ENCODE measurements at regions not wholly inside any gene's neighbourhood (a gene's known extent, or its start where the extent isn't known, plus 50 kb on each side); places are given as distances from the start of the nearest gene placed in this dataset.
"Not testable (repeated sequence)": the region's sequence is repeated elsewhere in the genome, so short reads cannot be mapped to it uniquely, and the experiment has no call there.

DNA sequence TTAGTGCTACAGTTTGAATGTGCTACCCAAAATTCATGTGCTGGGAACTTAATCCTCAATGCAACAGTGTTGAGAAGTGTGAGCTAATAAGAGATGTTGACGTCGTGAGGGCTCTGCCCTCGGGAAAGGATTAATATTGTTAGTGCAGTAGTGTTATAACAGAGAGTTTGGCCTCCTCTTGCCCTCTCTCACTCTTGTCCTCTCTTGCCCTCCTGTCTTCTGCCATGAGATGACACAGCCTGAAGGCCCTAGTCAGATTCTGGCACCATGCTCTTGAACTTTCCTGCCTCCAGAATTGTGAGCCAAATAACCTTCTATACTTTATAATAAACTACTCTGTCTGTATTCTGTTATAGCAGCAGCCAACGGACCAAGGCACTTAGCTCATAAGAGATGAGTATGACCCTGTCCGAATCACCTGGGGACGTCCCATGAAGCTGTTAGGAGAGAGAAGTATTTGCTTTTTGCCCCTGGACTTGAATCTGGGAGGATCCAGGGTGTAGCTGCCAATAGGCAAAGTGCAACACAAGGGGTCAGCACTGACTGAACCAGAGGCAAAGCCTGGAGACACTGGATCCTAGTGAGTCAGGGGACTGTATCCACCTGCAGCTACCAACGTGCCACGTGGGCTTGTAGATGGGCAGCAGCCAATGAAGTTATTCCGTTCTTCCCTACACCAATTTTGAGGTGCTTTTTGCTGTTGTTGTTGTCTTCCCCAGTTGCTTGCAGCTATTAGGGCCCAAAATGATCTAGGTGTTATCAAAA, 233.7 kb downstream of the THBS2 start:
- no peak for DNase-seq (ENCODE audit: low read depth in 4 of 4, low spot score in 3 of 4)

GRCh38 chr6:169019111-169019510, 234.5 kb downstream of the THBS2 start:
- no peak for DNase-seq (ENCODE audit: low read depth in 4 of 4, low spot score in 3 of 4)

DNA sequence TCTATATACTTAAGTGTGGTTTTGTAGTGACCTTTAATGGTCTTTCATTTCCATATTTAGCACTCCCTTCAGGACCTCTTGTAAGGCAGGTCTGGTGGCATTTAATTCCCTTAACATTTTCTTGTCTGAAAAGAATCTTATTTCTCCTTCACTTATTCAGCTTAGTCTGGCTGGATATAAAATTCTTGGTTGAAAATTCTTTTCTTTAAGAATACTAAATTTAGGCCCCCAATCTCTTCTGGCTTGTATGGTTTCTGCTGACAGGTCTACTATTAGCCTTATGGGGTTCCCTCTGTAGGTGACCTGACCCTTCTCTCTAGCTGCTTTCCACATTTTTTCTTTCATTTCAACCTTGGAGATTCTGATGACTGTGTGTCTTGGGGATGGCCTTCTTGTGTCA, 236.9 kb downstream of the THBS2 start:
- DNase-seq (ENCODE audit: low read depth in 4 of 4, low spot score in 3 of 4) = no peak

GRCh38 chr6:169014211-169015197, 239.1 kb downstream of the THBS2 start:
- no peak for DNase-seq (ENCODE audit: low read depth in 4 of 4, low spot score in 3 of 4)

GRCh38 chr6:169009628-169010027, 244.0 kb downstream of the THBS2 start:
- DNase-seq (ENCODE audit: low read depth in 4 of 4, low spot score in 3 of 4) = no peak

- no peak for DNase-seq (ENCODE audit: low read depth in 4 of 4, low spot score in 3 of 4)
Measured at GRCh38 chr6:169008641-169009257, 244.9 kb downstream of the THBS2 start.

DNA sequence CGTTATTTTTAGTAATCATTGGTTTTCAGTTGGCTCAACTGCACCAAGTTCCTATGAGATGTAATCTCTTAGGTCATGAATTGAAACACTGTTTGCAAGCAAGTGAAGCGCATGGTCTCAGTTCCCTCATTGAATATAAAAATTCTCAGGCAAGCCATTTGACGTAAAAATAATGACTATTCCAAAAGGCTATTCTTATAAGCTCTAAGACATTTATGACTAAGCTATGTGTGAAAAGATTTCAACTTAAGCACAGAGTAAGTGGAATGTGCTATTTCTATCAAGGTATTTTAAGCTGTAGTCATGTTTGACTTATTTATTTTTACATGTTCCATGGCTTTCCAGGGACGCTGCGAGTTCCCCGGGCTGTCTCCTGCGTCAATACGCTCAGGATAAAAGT, 248.5 kb downstream of the THBS2 start:
- DNase-seq (ENCODE audit: low read depth in 4 of 4, low spot score in 3 of 4) = no peak

DNA sequence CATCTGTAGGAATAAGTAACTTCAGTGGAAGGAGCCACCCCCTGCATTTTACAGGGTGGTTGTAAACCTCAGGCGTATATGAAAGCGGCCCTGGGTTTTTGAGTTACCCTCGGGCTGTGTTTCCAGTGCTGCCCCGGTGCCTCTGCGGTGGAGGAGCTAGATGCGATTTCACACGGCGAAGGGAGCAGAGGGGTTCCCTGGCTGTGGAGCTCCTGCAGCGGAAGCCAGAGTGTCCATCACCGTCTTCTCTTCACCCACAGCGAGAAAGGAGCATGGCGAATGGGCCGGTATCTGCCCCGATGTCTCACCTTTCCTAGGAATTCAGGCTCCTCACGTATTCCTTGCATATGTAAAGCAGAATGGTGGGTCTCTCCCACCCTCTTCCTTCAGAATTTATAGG, 253.6 kb downstream of the THBS2 start:
- DNase-seq (ENCODE audit: low read depth in 4 of 4, low spot score in 3 of 4) = no peak

DNA sequence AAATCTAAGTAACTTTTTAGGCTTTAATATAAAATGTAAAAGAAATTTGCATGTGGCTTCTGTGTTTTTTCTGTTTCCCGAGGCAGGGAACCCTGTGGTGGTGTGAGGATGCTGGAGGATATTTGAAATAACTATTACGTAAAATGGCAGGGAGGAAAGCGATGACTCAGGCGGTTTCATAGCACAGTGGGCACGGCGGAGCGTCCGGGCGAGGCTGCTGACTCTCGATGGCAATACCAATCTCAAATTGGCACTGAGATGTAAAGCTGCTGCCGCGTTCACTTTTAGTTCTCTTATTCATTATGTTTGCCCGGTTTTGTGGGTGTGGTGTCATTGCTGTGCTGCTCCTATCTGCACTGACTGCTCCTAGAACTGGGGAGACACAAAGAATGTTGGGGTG, 254.3 kb downstream of the THBS2 start:
- no peak for DNase-seq (ENCODE audit: low read depth in 4 of 4, low spot score in 3 of 4)

DNA sequence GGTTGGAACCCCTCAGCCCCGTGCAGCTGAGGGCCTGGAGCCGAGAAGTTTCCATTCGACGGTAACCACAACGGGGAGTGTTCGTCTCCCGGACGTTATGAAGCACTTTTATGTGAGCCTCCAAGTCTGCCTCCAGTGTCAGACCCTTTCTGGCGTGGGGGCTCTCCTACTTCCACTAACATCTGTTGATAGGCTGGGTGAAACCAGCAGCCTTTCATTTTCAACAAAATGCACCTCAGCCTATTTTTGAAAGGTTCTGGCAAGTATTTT, 257.4 kb downstream of the THBS2 start:
- no peak for DNase-seq (ENCODE audit: low read depth in 4 of 4, low spot score in 3 of 4)

DNA sequence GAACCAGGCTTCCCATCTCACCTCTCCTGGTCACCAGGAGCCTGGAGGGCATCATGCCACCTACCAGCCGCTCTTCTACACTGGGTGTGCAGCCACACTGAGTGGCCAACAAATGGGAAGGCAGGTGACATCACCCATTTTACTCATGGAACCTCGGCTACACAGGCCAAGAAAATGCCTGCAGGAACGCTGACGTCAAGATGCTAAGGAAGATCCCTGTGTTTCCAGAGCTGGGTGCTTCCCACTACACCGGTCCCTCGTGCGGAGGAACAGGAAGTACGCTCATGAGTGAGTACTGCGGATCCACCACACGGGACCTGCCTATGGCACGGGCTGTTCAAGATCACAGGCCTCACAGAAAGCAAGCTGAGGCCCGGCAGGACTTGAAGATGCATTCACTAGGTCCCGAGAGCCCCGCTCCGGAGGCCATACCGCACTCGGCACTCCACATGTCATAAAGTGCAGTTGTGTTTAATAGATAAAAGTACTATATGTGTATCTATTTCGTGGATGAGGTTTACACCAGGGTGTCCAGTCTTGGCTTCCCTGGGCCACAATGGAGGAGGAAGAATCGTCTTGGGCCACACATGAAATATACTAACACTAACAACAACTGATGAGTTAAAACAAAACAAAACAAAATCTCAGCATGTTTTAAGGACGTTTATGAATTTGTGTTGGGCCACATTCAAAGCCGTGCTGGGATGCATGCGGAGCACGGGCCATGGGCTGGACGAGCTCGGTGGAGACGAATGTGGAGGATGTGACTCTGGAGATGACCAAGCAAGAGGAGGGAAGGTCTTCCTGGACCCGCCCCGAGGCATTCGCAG, 257.9 kb downstream of the THBS2 start:
- DNase-seq (ENCODE audit: low read depth in 4 of 4, low spot score in 3 of 4) = no peak

DNA sequence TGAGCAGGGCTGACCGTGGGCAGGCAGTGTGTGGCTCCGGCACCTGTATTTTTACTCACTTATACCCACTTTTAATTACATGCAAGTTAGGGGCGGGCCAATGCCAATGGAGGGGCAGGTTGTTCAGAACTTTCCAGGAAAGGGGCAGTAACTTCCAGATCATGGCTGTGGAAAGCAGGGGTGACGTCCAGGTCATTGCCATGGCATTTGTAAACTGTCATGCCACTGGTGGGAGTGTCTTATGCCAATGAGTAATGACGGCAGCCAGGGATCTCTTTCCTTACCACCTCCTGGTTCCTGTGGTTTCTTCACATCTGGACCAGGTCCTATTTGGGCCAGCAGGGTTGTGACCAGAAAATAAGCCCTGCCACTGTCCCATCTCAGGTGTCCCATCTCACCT, 258.7 kb downstream of the THBS2 start:
- no peak for DNase-seq (ENCODE audit: low read depth in 4 of 4, low spot score in 3 of 4)

GRCh38 chr6:168992446-168993144, 261.1 kb downstream of the THBS2 start:
- DNase-seq (ENCODE audit: low read depth in 4 of 4, low spot score in 3 of 4) = peak in 3 of 4 donors; percentile 31 to 40 (median 38)

DNA sequence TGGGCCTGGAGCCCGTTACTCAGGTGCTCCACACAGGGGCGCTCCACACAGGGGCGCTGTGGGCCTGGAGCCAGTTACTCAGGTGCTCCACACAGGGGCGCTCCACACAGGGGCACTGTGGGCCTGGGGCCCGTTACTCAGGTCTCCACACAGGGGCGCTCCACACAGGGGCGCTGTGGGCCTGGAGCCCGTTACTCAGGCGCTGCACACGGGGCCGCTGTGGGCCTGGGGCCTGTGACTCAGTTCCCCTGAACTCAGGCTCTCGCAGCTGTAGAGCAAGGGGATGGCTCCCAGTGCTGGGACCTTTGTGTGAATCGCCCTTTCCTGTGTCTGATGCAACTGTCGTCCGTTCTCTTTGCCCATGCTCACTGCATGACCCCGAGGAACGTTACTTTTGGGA, 262.0 kb downstream of the THBS2 start:
- not testable (repeated sequence) for DNase-seq (ENCODE audit: low read depth in 4 of 4, low spot score in 3 of 4)

- no peak for DNase-seq (ENCODE audit: low read depth in 4 of 4, low spot score in 3 of 4)
Measured at GRCh38 chr6:168990019-168990751, 263.5 kb downstream of the THBS2 start.

DNA sequence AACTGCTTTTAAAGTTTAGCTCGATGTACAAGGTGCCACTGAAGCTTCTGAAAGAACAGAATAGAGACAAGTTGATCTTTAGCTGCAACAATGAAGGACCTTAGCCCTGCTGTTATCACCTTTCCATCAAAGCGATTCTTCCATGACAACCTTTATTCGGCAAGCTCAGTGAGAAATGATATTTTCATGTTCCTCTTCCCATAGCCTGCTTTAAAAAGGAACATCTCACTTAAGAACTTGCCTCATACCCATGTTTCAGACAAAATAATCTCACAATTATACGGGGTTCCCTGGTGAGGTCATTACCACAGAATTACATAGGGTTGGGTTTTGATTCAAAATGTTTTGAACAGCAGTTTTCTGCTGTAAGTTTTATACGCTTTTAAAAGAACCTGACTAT, 264.2 kb downstream of the THBS2 start:
- DNase-seq (ENCODE audit: low read depth in 4 of 4, low spot score in 3 of 4) = no peak

DNA sequence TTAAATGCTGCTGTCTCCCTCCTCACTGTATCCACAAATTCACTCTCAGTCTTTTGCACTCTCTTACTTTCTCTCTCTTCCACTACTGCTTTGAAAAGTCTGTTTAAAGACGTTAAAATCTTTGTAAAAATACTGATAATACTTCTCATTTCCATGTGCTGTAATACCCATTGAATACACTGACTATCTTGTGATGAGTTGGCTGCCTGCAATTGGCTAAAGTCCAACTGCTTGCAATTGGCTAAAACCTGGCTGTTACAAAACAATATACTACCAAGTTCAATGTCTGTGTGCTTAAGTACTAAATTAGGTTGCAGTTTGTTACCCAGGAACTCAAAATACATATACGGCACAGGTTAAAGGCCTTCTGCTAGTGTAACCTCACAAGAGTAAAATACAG, 264.8 kb downstream of the THBS2 start:
- no peak for DNase-seq (ENCODE audit: low read depth in 4 of 4, low spot score in 3 of 4)

- DNase-seq (ENCODE audit: low read depth in 4 of 4, low spot score in 3 of 4) = no peak
Measured at GRCh38 chr6:168988280-168988679, 265.4 kb downstream of the THBS2 start.

DNA sequence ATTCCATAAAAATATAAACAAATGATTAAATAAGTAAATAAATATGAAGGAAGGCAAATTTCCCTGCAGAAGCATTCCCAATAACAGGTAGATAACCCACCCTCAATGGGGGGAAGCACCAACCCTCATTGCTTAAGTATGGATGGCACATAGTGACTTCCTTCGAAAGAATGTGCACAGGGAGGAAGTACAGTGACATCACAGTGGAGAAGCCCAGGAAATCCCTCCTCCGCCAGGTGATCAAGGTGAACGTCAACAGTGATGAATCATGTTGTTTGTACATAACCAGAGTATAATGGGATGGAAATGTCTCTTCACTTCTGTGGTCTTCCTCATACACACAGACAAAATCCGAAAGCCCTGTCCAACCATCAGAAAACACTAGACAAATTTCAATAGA, 267.9 kb downstream of the THBS2 start:
- DNase-seq (ENCODE audit: low read depth in 4 of 4, low spot score in 3 of 4) = no peak
